Left ventricle myocardium inferior (tissue), 1 donor: ENCODE measurements at regions not wholly inside any gene's neighbourhood (a gene's known extent, or its start where the extent isn't known, plus 50 kb on each side); places are given as distances from the start of the nearest gene placed in this dataset.
A peak's percentile ranks its signal among the peaks of the same experiment; 100 is the strongest.

Source experiments
- DNase-seq: peaks from one replicate; pipeline ENCODE4 v3.0.0-alpha.2; 2020
- H3K27ac ChIP-seq: fragments of 200-600 bp; replicated peaks from 2 replicates; pipeline ENCODE4 v1.8.0; 2021
- H3K27me3 ChIP-seq: fragments of 200-600 bp; 2 replicates; pipeline ENCODE4 v1.8.0; 2021; ENCODE audit warnings: low read depth
- H3K36me3 ChIP-seq: fragments of 200-600 bp; 2 replicates; pipeline ENCODE4 v1.8.0; 2021
- H3K4me1 ChIP-seq: fragments of 200-600 bp; 2 replicates; pipeline ENCODE4 v1.8.0; 2021
- H3K4me3 ChIP-seq: fragments of 200-600 bp; 2 replicates; pipeline ENCODE4 v1.8.0; 2021; ENCODE audit warnings: mild to moderate bottlenecking, moderate library complexity
- H3K9me3 ChIP-seq: fragments of 200-600 bp; replicated peaks from 2 replicates; pipeline ENCODE4 v1.8.0; 2021
- intact Hi-C: fragments of 100-400 bp; cut with micrococcal nuclease; formaldehyde crosslinking; loops from one replicate; pipeline ENCODE4 v1.11.0; 2022
- TF ChIP-seq, protein P1 (sequence below): fragments of 200-600 bp; IDR thresholded peaks from 2 replicates; pipeline ENCODE4 v1.8.0; 2021; ENCODE audit warnings: antibody characterized with exemption, mild to moderate bottlenecking, borderline replicate concordance
- donor health status: DM: no; HTN: yes; CAD: no; lungs with severe emphysema.

DNA sequence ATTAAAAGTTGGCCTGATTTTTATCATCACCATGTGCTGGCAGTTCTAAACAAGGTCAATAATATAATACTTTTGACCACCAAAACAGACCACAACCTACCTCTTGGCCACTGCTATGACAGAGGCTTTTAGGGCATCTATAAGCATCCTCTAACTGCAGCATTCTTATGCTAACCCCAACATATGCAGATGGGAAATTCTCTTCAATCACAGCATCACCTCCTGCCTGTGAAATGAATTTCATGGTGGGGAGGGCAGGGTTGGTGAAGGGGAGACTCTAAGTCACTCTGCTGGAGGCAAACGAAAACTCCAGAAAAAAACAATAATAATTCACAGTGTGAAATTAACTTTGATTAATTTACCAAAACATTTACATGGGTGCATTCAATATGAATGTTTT lies 78.8 kb upstream of the FAR2 start:
- Histone ChIP-seq H3K27me3 (no peaks in the 10 kb centered on the region), H3K4me3 (no peak overlapping the region), H3K4me1 (no peaks in the 10 kb centered on the region), H3K27ac (no peak overlapping the region), H3K36me3 (no peaks in the 10 kb centered on the region), H3K9me3 (no peaks in the 10 kb centered on the region)
- intact Hi-C loops, result loop anchor here (5.0 kb wide), 1 partner anchor 247 kb away; no protein-coding TSS in a partner anchor
- TF ChIP-seq, protein P1, sequence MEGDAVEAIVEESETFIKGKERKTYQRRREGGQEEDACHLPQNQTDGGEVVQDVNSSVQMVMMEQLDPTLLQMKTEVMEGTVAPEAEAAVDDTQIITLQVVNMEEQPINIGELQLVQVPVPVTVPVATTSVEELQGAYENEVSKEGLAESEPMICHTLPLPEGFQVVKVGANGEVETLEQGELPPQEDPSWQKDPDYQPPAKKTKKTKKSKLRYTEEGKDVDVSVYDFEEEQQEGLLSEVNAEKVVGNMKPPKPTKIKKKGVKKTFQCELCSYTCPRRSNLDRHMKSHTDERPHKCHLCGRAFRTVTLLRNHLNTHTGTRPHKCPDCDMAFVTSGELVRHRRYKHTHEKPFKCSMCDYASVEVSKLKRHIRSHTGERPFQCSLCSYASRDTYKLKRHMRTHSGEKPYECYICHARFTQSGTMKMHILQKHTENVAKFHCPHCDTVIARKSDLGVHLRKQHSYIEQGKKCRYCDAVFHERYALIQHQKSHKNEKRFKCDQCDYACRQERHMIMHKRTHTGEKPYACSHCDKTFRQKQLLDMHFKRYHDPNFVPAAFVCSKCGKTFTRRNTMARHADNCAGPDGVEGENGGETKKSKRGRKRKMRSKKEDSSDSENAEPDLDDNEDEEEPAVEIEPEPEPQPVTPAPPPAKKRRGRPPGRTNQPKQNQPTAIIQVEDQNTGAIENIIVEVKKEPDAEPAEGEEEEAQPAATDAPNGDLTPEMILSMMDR, result no peak
- no peak for DNase-seq

DNA sequence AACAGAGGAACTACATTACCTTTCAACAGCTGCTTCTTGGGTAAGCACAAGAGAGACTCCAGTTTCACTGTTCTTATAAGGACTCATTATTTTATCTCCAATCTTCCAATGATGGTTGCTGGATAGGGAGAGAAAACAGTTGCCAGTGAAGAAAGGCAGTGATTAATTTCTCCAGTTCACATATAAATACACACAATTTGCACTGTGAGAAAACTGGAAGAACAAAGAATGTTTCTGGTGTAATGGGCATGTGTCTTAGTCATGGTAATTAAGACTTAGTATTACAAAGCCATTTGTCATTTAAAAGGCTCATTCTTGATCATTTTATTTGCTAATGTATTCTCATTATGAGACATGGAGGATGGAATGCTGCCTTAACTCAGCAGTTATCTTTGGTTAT lies 78.0 kb upstream of the FAR2 start:
- DNase-seq, result no peak
- Histone ChIP-seq H3K4me1 (no peaks in the 10 kb centered on the region), H3K27me3 (no peaks in the 10 kb centered on the region), H3K4me3 (no peak overlapping the region), H3K9me3 (no peaks in the 10 kb centered on the region), H3K36me3 (no peaks in the 10 kb centered on the region), H3K27ac (no peak overlapping the region)
- intact Hi-C loops, result loop anchor here (5.0 kb wide), 1 partner anchor 246 kb away; no protein-coding TSS in a partner anchor
- TF ChIP-seq, protein P1, result no peak

DNA sequence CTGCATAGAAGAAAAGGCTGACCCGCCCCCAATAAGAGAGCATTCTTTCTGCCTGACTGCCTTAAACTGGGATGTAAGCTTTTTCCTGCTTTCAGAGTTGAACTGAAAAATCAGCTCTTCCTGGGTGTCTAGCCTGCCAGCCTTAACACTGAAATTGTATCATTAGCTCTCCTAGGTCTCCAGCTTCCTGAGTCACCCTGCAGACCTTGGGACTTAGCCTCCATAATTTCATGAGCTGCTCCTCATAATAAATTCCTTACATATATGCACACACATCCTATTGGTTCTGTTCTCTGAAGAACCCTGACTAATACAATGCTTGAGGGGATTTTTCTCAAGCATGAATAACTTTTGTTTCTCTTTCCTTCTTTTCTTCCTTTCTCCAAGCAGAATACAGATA lies 76.4 kb upstream of the FAR2 start:
- Histone ChIP-seq H3K4me3 (no peak overlapping the region), H3K27me3 (no peaks in the 10 kb centered on the region), H3K36me3 (no peaks in the 10 kb centered on the region), H3K4me1 (no peaks in the 10 kb centered on the region), H3K9me3 (no peaks in the 10 kb centered on the region), H3K27ac (no peak overlapping the region)
- no peak for DNase-seq
- TF ChIP-seq, protein P1, result no peak
- intact Hi-C loops, result loop anchor here (5.0 kb wide), 1 partner anchor 245 kb away; no protein-coding TSS in a partner anchor

DNA sequence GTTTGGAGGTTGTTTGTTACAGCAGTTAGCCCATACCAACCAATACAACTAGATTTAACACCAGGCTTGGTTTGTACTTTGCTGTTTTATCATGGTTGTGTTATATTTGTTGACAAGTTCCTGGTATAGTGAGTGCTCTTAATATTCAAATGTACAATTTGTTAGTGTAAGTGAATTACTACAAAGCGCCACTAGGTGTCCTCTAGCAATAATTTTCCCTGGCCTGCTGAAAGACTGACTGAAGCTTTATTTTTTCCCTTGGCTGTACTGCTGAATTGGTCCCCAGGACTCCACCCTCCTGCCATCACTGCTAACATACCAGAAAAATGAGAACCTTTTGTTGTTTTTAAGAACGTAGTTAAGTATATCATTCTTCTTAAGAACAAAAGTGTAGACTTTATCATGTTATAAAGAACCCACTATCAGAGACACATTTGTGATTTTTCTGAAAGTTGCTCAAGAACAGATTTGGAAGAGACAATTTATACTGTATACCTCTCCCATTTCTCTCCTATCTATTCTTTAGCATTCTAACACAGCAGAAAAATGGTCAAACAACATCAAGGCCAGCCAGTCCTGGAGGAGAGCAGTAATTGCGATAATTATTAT lies 75.3 kb upstream of the FAR2 start:
- H3K27ac ChIP-seq, result no peak overlapping the region
- H3K27me3 ChIP-seq, result no peaks in the 10 kb centered on the region
- H3K36me3 ChIP-seq, result no peaks in the 10 kb centered on the region
- intact Hi-C loops, result loop anchor here (5.0 kb wide), 1 partner anchor 244 kb away; no protein-coding TSS in a partner anchor
- TF ChIP-seq, protein P1, result peak; percentile 77
- no peak for DNase-seq
- no peak overlapping the region for H3K4me3 ChIP-seq
- no peaks in the 10 kb centered on the region for H3K9me3 ChIP-seq
- H3K4me1 ChIP-seq, result no peaks in the 10 kb centered on the region

DNA sequence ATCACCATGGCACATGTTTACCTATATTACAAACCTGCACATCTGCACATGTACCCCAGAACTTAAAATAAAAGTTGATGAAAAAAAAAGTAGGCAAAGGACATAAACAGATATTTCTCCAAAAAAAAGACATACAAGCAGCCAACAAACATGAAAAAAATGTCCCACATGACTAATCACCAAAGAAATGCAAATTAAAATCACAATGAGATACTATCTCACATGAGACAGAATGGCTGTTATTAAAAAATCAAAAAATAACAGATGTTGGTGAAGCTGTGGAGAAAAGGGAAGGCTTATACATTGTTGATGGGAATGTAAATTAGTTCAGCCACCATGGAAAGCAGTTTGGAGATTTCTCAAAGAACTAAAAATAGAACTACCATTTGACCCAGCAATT lies 68.0 kb upstream of the FAR2 start:
- Histone ChIP-seq H3K27me3 (no peaks in the 10 kb centered on the region), H3K36me3 (no peaks in the 10 kb centered on the region), H3K9me3 (no peaks in the 10 kb centered on the region), H3K27ac (no peak overlapping the region), H3K4me1 (no peaks in the 10 kb centered on the region), H3K4me3 (no peak overlapping the region)
- TF ChIP-seq, protein P1, result no peak
- no peak for DNase-seq
- intact Hi-C loops, result no loop called here
